OCI-LY3 (cell line): ENCODE measurements at regions not wholly inside any gene's neighbourhood (a gene's known extent, or its start where the extent isn't known, plus 50 kb on each side); places are given as distances from the start of the nearest gene placed in this dataset.

Source experiments
- H2AFZ ChIP-seq: fragments of 200-600, 300-600 bp; shearing (Covaris generic); 2 replicates; pipeline ENCODE4 v1.6.0; 2014; ENCODE audit warnings: antibody characterized with exemption, low read depth, low read length
- H3K27ac ChIP-seq: fragments of 200-600, 300-600 bp; sonication (generic); 2 replicates; pipeline ENCODE4 v1.5.1; 2014; ENCODE audit warnings: mild to moderate bottlenecking, low read length, moderate library complexity, mixed read lengths
- H3K27me3 ChIP-seq: fragments of 200-600, 300-600 bp; sonication (generic); 2 replicates; pipeline ENCODE4 v1.6.1; 2014; ENCODE audit warnings: low read depth, low read length, mixed read lengths
- H3K36me3 ChIP-seq: fragments of 200-600, 300-600 bp; sonication (generic); replicated peaks from 2 replicates; pipeline ENCODE3; 2014; ENCODE audit warnings: low read depth, low read length, mixed read lengths
- H3K4me1 ChIP-seq: fragments of 300-600, 200-600 bp; sonication (generic); 2 replicates; pipeline ENCODE4 v1.6.1; 2014; ENCODE audit warnings: low read length, mixed read lengths
- H3K4me2 ChIP-seq: fragments of 200-600, 300-600 bp; sonication (generic); 2 replicates; pipeline ENCODE4 v1.6.1; 2014; ENCODE audit warnings: low read length, mixed read lengths
- H3K4me3 ChIP-seq: fragments of 300-600, 200-600 bp; sonication (generic); 2 replicates; pipeline ENCODE4 v1.5.1; 2014; ENCODE audit warnings: antibody characterized with exemption, mild to moderate bottlenecking, low read length, moderate library complexity
- H3K79me2 ChIP-seq: fragments of 300-600, 200-600 bp; shearing (Covaris generic); 2 replicates; pipeline ENCODE4 v1.6.1; 2014; ENCODE audit warnings: mild to moderate bottlenecking, low read length, mixed read lengths
- H3K9ac ChIP-seq: fragments of 300-600, 200-600 bp; shearing (Covaris generic); 2 replicates; pipeline ENCODE4 v1.6.0; 2014; ENCODE audit warnings: mild to moderate bottlenecking, low read length, moderate library complexity
- H3K9me3 ChIP-seq: fragments of 200-600, 300-600 bp; shearing (Covaris generic); 2 replicates; pipeline ENCODE4 v1.6.1; 2014; ENCODE audit warnings: low read length, mixed read lengths; ENCODE audit not compliant: insufficient read depth
- H4K20me1 ChIP-seq: fragments of 200-600, 300-600 bp; sonication (generic); 2 replicates; pipeline ENCODE4 v1.6.1; 2016; ENCODE audit warnings: low read length, mixed read lengths; ENCODE audit not compliant: insufficient read depth
- CTCF ChIP-seq: fragments of 200-600, 300-600 bp; sonication (generic); IDR thresholded peaks from 2 replicates; pipeline ENCODE4 v1.5.1; 2014; ENCODE audit warnings: antibody characterized with exemption, low read length, low read depth
- EZH2phosphoT487 ChIP-seq: fragments of 200-600 bp; shearing (Covaris generic); IDR thresholded peaks from 2 replicates; pipeline ENCODE4 v1.6.1; 2018; ENCODE audit warnings: antibody characterized with exemption, mixed run types, low read depth

GRCh38 chrX:45795546-45795945, 594.9 kb upstream of the DIPK2B start:
- no peak overlapping the region for H3K9ac ChIP-seq
- no peaks in the 10 kb centered on the region for H3K9me3 ChIP-seq
- no peak overlapping the region for H3K27ac ChIP-seq
- H4K20me1 ChIP-seq: no peaks in the 10 kb centered on the region
- 0 out of 2 replicates have a peak overlapping the region, but pooled peaks have one; percentile 41 for H3K4me2 ChIP-seq
- no peaks in the 10 kb centered on the region for H3K79me2 ChIP-seq
- H2AFZ ChIP-seq: no peak overlapping the region
- no peaks in the 10 kb centered on the region for H3K36me3 ChIP-seq
- H3K4me3 ChIP-seq: no peak overlapping the region
- H3K4me1 ChIP-seq: peaks cover 24% of the 10 kb centered on the region
- H3K27me3 ChIP-seq: no peaks in the 10 kb centered on the region
- TF ChIP-seq EZH2phosphoT487: no peak
- no peak for TF ChIP-seq CTCF

- no peak for TF ChIP-seq CTCF
- TF ChIP-seq EZH2phosphoT487: no peak
- H3K4me3 ChIP-seq: 0 out of 2 replicates have a peak overlapping the region, but pooled peaks have one; percentile 10
- H2AFZ ChIP-seq: no peak overlapping the region
- no peak overlapping the region for H3K27ac ChIP-seq
- H3K36me3 ChIP-seq: no peaks in the 10 kb centered on the region
- H3K4me1 ChIP-seq: peaks cover 21% of the 10 kb centered on the region
- no peaks in the 10 kb centered on the region for H3K27me3 ChIP-seq
- no peaks in the 10 kb centered on the region for H4K20me1 ChIP-seq
- H3K9ac ChIP-seq: no peak overlapping the region
- no peaks in the 10 kb centered on the region for H3K9me3 ChIP-seq
- peak overlapping the region; percentile 41; the same call in 1 of the 2 replicates for H3K4me2 ChIP-seq
- H3K79me2 ChIP-seq: no peaks in the 10 kb centered on the region
These were observed 594.3 kb upstream of the DIPK2B start for GRCh38 chrX:45794995-45795337.

- Histone ChIP-seq H3K4me1 (peaks cover 21% of the 10 kb centered on the region), H3K27me3 (no peaks in the 10 kb centered on the region), H4K20me1 (no peaks in the 10 kb centered on the region), H3K36me3 (no peaks in the 10 kb centered on the region), H3K9me3 (no peaks in the 10 kb centered on the region), H3K4me2 (peak overlapping the region; percentile 41; the same call in 1 of the 2 replicates), H3K4me3 (0 out of 2 replicates have a peak overlapping the region, but pooled peaks have one; percentile 10), H2AFZ (no peak overlapping the region), H3K27ac (no peak overlapping the region), H3K79me2 (no peaks in the 10 kb centered on the region), H3K9ac (no peak overlapping the region)
- no peak for TF ChIP-seq EZH2phosphoT487
- TF ChIP-seq CTCF: no peak
These were observed 593.8 kb upstream of the DIPK2B start for GRCh38 chrX:45794323-45794994.

GRCh38 chrX:45788941-45789348, 588.3 kb upstream of the DIPK2B start:
- Histone ChIP-seq H3K9ac (no peak overlapping the region), H3K27me3 (no peaks in the 10 kb centered on the region), H4K20me1 (no peaks in the 10 kb centered on the region), H3K9me3 (no peaks in the 10 kb centered on the region), H3K4me3 (no peak overlapping the region), H3K36me3 (no peaks in the 10 kb centered on the region), H3K4me2 (no peak overlapping the region), H3K27ac (no peak overlapping the region), H3K4me1 (no peaks in the 10 kb centered on the region; the same call in 1 of the 2 replicates), H3K79me2 (no peaks in the 10 kb centered on the region), H2AFZ (no peak overlapping the region)
- TF ChIP-seq EZH2phosphoT487 (no peak), CTCF (no peak)
